Loucy (cell line): ENCODE measurements at regions not wholly inside any gene's neighbourhood (a gene's known extent, or its start where the extent isn't known, plus 50 kb on each side); places are given as distances from the start of the nearest gene placed in this dataset.

ENCODE experiments used
- H2AFZ ChIP-seq: fragments of 200-600 bp; sonication (generic); 2 replicates; pipeline ENCODE4 v1.6.0; 2016; ENCODE audit warnings: antibody characterized with exemption, mild to moderate bottlenecking, low read length, moderate library complexity
- H3F3A ChIP-seq: fragments of 200-600 bp; 2 replicates; pipeline ENCODE4 v1.6.0; 2016; ENCODE audit warnings: antibody characterized with exemption, low read depth, mild to moderate bottlenecking
- H3K27me3 ChIP-seq: fragments of 200-600 bp; sonication (generic); 2 replicates; pipeline ENCODE4 v1.6.1; 2014; ENCODE audit warnings: low read length, mild to moderate bottlenecking; ENCODE audit not compliant: insufficient read depth, poor library complexity, severe bottlenecking
- H3K36me3 ChIP-seq: fragments of 200-600 bp; sonication (generic); 2 replicates; pipeline ENCODE4 v1.6.1; 2016; ENCODE audit warnings: low read length; ENCODE audit not compliant: insufficient read depth
- H3K4me1 ChIP-seq: fragments of 200-600 bp; sonication (generic); 2 replicates; pipeline ENCODE4 v1.5.1; 2014; ENCODE audit warnings: low read length, mild to moderate bottlenecking; ENCODE audit not compliant: insufficient read depth, poor library complexity, severe bottlenecking
- H3K4me2 ChIP-seq: fragments of 200-600 bp; sonication (generic); 2 replicates; pipeline ENCODE4 v1.6.0; 2014; ENCODE audit warnings: antibody characterized with exemption, low read length, low read depth, mild to moderate bottlenecking; ENCODE audit not compliant: poor library complexity, severe bottlenecking
- H3K4me3 ChIP-seq: fragments of 200-600 bp; sonication (generic); 2 replicates; pipeline ENCODE4 v1.5.1; 2014; ENCODE audit warnings: low read length, mild to moderate bottlenecking, mixed read lengths; ENCODE audit not compliant: poor library complexity, severe bottlenecking
- H3K79me2 ChIP-seq: fragments of 200-600 bp; sonication (generic); 2 replicates; pipeline ENCODE4 v1.6.1; 2014; ENCODE audit warnings: low read length; ENCODE audit not compliant: insufficient read depth
- H3K9ac ChIP-seq: fragments of 200-600 bp; sonication (generic); 2 replicates; pipeline ENCODE4 v1.6.0; 2014; ENCODE audit warnings: mild to moderate bottlenecking, low read depth, low read length, moderate library complexity; ENCODE audit not compliant: poor library complexity, severe bottlenecking
- H3K9me2 ChIP-seq: fragments of 200-600 bp; sonication (generic); replicated peaks from 2 replicates; pipeline ENCODE4 v1.6.1; 2016; ENCODE audit warnings: low read depth, low read length, mixed read lengths
- H3K9me3 ChIP-seq: fragments of 200-600 bp; sonication (generic); 2 replicates; pipeline ENCODE4 v1.6.1; 2014; ENCODE audit warnings: mild to moderate bottlenecking, antibody characterized with exemption, low read length, low read depth; ENCODE audit not compliant: insufficient read depth
- H4K20me1 ChIP-seq: fragments of 200-600 bp; sonication (generic); 2 replicates; pipeline ENCODE4 v1.6.0; 2014; ENCODE audit warnings: antibody characterized with exemption, low read length, mild to moderate bottlenecking; ENCODE audit not compliant: insufficient read depth, poor library complexity, severe bottlenecking
- EZH2phosphoT487 ChIP-seq: fragments of 200-600 bp; IDR thresholded peaks from 2 replicates; pipeline ENCODE4 v1.6.1; 2018; ENCODE audit warnings: antibody characterized with exemption, mild to moderate bottlenecking, moderate library complexity, borderline replicate concordance
- TF ChIP-seq, protein P1 (sequence below): fragments of 200-600 bp; sonication (generic); conservative IDR thresholded peaks from 2 replicates; pipeline ENCODE4 v1.5.1; 2014; ENCODE audit warnings: mild to moderate bottlenecking, antibody characterized with exemption, low read length

DNA sequence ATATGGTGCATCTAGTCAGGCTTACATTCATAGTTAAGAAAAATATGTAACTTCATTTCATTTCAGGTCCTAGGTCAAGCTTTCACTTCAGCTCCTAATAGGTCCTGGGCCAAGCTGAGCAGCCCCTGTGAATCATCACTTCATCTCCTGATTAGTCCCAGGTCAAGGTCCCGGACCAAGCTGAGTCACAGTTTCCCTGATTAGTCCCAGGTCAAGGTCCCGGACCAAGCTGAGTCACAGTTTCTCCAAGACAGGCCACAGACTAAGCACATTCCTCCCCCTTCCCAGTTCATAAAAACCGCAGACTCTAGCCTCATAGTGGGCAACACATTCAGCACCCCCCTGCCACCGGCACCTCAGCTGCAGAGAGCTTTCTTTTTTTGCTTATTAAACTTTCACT is 1331.8 kb downstream of the PCDH19 start:
- Histone ChIP-seq H3K27me3 (no peaks in the 10 kb centered on the region), H3K4me3 (no peak overlapping the region), H3K79me2 (no peaks in the 10 kb centered on the region), H3F3A (no peaks in the 10 kb centered on the region), H3K4me1 (no peaks in the 10 kb centered on the region), H3K9me3 (no peaks in the 10 kb centered on the region), H3K9ac (no peak overlapping the region), H2AFZ (no peak overlapping the region), H3K4me2 (no peak overlapping the region), H3K36me3 (no peaks in the 10 kb centered on the region), H4K20me1 (no peaks in the 10 kb centered on the region), H3K9me2 (no peaks in the 10 kb centered on the region)
- TF ChIP-seq EZH2phosphoT487, result no peak
- TF ChIP-seq, protein P1, sequence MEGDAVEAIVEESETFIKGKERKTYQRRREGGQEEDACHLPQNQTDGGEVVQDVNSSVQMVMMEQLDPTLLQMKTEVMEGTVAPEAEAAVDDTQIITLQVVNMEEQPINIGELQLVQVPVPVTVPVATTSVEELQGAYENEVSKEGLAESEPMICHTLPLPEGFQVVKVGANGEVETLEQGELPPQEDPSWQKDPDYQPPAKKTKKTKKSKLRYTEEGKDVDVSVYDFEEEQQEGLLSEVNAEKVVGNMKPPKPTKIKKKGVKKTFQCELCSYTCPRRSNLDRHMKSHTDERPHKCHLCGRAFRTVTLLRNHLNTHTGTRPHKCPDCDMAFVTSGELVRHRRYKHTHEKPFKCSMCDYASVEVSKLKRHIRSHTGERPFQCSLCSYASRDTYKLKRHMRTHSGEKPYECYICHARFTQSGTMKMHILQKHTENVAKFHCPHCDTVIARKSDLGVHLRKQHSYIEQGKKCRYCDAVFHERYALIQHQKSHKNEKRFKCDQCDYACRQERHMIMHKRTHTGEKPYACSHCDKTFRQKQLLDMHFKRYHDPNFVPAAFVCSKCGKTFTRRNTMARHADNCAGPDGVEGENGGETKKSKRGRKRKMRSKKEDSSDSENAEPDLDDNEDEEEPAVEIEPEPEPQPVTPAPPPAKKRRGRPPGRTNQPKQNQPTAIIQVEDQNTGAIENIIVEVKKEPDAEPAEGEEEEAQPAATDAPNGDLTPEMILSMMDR, result no peak

DNA sequence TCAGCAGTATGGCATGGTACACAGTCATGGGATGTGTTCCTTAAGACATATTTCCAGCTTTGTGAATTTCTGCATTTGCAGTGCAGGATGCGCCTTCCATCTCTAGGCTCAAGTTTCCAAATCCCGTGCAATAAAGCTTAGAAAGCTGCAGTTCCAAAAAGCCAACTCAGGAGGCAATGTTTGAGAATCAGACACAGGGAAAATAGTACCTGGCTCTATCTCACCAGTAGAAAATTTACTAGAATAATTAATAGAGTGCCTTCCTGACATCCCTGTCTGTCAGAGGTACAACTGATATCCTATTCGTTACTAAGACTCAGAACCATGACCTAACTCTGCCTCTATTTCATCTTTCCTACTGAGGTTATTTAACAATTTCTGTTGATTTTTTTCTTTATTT is 1333.0 kb downstream of the PCDH19 start:
- Histone ChIP-seq H3K36me3 (no peaks in the 10 kb centered on the region), H3K4me1 (no peaks in the 10 kb centered on the region), H3K4me3 (no peak overlapping the region), H3K27me3 (no peaks in the 10 kb centered on the region), H3K9ac (no peak overlapping the region), H3K4me2 (no peak overlapping the region), H3K79me2 (no peaks in the 10 kb centered on the region), H3F3A (no peaks in the 10 kb centered on the region), H4K20me1 (no peaks in the 10 kb centered on the region), H3K9me3 (no peaks in the 10 kb centered on the region), H3K9me2 (no peaks in the 10 kb centered on the region), H2AFZ (no peak overlapping the region)
- TF ChIP-seq, protein P1, result no peak
- TF ChIP-seq EZH2phosphoT487, result no peak

DNA sequence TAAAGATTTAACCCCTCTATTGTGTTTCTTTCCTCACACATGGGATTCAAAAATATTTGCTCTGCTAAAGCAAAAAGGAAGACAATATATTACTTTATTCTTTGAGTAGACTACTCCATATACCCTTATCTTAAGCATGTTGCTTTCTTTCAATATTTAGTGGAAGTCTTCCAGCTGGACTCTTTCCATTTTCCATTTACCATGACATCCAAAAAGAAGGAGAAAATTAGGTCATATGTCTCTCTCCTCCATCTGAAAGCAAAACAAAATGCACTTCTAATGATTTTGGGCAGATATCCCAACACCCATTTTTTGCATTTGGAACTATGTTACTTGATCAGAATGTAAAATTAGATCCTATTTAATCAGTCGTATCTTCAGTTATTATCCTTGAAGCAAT is 1336.5 kb downstream of the PCDH19 start:
- Histone ChIP-seq H3K4me3 (no peak overlapping the region), H3K79me2 (no peaks in the 10 kb centered on the region), H2AFZ (no peak overlapping the region), H4K20me1 (no peaks in the 10 kb centered on the region), H3F3A (no peaks in the 10 kb centered on the region), H3K4me1 (no peaks in the 10 kb centered on the region), H3K9ac (no peak overlapping the region), H3K9me3 (no peaks in the 10 kb centered on the region), H3K4me2 (no peak overlapping the region), H3K27me3 (no peaks in the 10 kb centered on the region), H3K9me2 (no peaks in the 10 kb centered on the region), H3K36me3 (no peaks in the 10 kb centered on the region)
- TF ChIP-seq EZH2phosphoT487, result no peak
- TF ChIP-seq, protein P1, result no peak
